Neuronal stem cell (in vitro differentiated cells): ENCODE measurements at regions not wholly inside any gene's neighbourhood (a gene's known extent, or its start where the extent isn't known, plus 50 kb on each side); places are given as distances from the start of the nearest gene placed in this dataset.

ENCODE experiments used
- DNase-seq: peaks from one replicate; pipeline ENCODE4 v3.0.0-alpha.2; 2013; ENCODE audit warnings: low spot score
- H2AFZ ChIP-seq: one replicate; pipeline ENCODE4 v1.6.1; 2013; ENCODE audit warnings: mild to moderate bottlenecking, low read length, inconsistent platforms
- H2AK5ac ChIP-seq: 2 replicates; pipeline ENCODE4 v1.6.1; 2013; ENCODE audit warnings: low read depth, mild to moderate bottlenecking, inconsistent platforms, low read length, moderate library complexity, mixed read lengths
- H2BK120ac ChIP-seq: 2 replicates; pipeline ENCODE4 v1.6.1; 2013; ENCODE audit warnings: low read depth, mild to moderate bottlenecking, inconsistent platforms, low read length, moderate library complexity, mixed read lengths
- H2BK12ac ChIP-seq: one replicate; pipeline ENCODE4 v1.6.1; 2013; ENCODE audit warnings: low read length, inconsistent platforms
- H2BK15ac ChIP-seq: 2 replicates; pipeline ENCODE4 v1.6.1; 2013; ENCODE audit warnings: mild to moderate bottlenecking, low read length, inconsistent platforms, mixed read lengths
- H2BK5ac ChIP-seq: one replicate; pipeline ENCODE4 v1.6.1; 2013; ENCODE audit warnings: inconsistent platforms, mild to moderate bottlenecking, low read length, moderate library complexity
- H3K14ac ChIP-seq: one replicate; pipeline ENCODE4 v1.6.1; 2013; ENCODE audit warnings: low read length, inconsistent platforms
- H3K18ac ChIP-seq: 2 replicates; pipeline ENCODE4 v1.6.1; 2013; ENCODE audit warnings: low read length, inconsistent platforms
- H3K23ac ChIP-seq: 2 replicates; pipeline ENCODE4 v1.6.1; 2013; ENCODE audit warnings: low read depth, mild to moderate bottlenecking, mixed read lengths, low read length, inconsistent platforms; ENCODE audit not compliant: poor library complexity
- H3K27ac ChIP-seq: replicated peaks from 3 replicates; pipeline ENCODE4 v1.5.1; 2013; ENCODE audit warnings: low read length, inconsistent platforms
- H3K27me3 ChIP-seq, 3 experiments: 2 replicates each; pipeline ENCODE4 v1.6.1; 2013; ENCODE audit warnings: low read length in 3 of 3, mild to moderate bottlenecking in 2 of 3, inconsistent platforms in 1 of 3, low read depth in 1 of 3, mixed read lengths in 1 of 3, moderate library complexity in 1 of 3; ENCODE audit not compliant: control insufficient read depth in 3 of 3, insufficient read depth in 3 of 3
- H3K36me3 ChIP-seq, 2 donors: replicated peaks in 1 of 2; 2 replicates each; pipeline ENCODE4 v1.6.1; 2013; ENCODE audit warnings: low read length in 2 of 2; ENCODE audit not compliant: control insufficient read depth in 2 of 2, insufficient read depth in 2 of 2
- H3K4ac ChIP-seq: 2 replicates; pipeline ENCODE4 v1.6.1; 2013; ENCODE audit warnings: inconsistent platforms, mild to moderate bottlenecking, low read length, moderate library complexity
- H3K4me1 ChIP-seq, 2 donors: 1 replicate in 1 of 2; 2 replicates in 1 of 2; pipeline ENCODE4 v1.6.1; 2013; ENCODE audit warnings: low read length in 2 of 2, low read depth in 1 of 2; ENCODE audit not compliant: control insufficient read depth in 2 of 2, insufficient read depth in 1 of 2
- H3K4me2 ChIP-seq: one replicate; pipeline ENCODE4 v1.6.1; 2013; ENCODE audit warnings: mild to moderate bottlenecking, low read length, inconsistent platforms; ENCODE audit not compliant: insufficient read depth, poor library complexity, severe bottlenecking
- H3K4me3 ChIP-seq, 2 donors: 2 replicates each; pipeline ENCODE4 v1.5.1; 2013; ENCODE audit warnings: low read length in 2 of 2, mild to moderate bottlenecking in 2 of 2, inconsistent platforms in 1 of 2, moderate library complexity in 1 of 2
- H3K79me1 ChIP-seq: one replicate; pipeline ENCODE4 v1.6.1; 2013; ENCODE audit warnings: low read depth, mild to moderate bottlenecking, inconsistent platforms, low read length, moderate library complexity
- H3K9ac ChIP-seq: one replicate; pipeline ENCODE4 v1.6.1; 2013; ENCODE audit warnings: mild to moderate bottlenecking, low read depth, low read length, inconsistent platforms; ENCODE audit not compliant: poor library complexity
- H3K9me3 ChIP-seq, 2 donors: replicated peaks in 1 of 2; 2 replicates each; pipeline versions ENCODE3 to v1.6.1; 2013; ENCODE audit warnings: low read length in 2 of 2, mild to moderate bottlenecking in 2 of 2, inconsistent platforms in 1 of 2, low read depth in 1 of 2, mixed read lengths in 1 of 2, moderate library complexity in 1 of 2; ENCODE audit not compliant: control insufficient read depth in 2 of 2, insufficient read depth in 1 of 2
- H4K8ac ChIP-seq: one replicate; pipeline ENCODE4 v1.6.1; 2013; ENCODE audit warnings: low read depth, mild to moderate bottlenecking, inconsistent platforms, low read length, moderate library complexity
- H4K91ac ChIP-seq: one replicate; pipeline ENCODE4 v1.6.1; 2013; ENCODE audit warnings: low read length, low read depth, mild to moderate bottlenecking, inconsistent platforms; ENCODE audit not compliant: poor library complexity
- WGBS, 2 donors: extraction: QIAGEN DNeasy Blood & Tissue Kit; methylation state at CpG; one replicate each; pipeline ENCODE4 v1.1.7; 2013; ENCODE audit warnings: missing lambda C conversion rate in 2 of 2, mixed read lengths in 1 of 2; ENCODE audit not compliant: insufficient read length in 2 of 2, insufficient replicate concordance in 1 of 2; ENCODE audit errors: extremely low coverage in 2 of 2; 5-methylcytosine and 5-hydroxymethylcytosine counted together

- WGBS, 2 donors = no CpG with 5 or more reads among the region's 5 CpGs
- no peaks in the 10 kb centered on the region for H3K79me1 ChIP-seq
These were observed 52.1 kb downstream of the GSC start for GRCh38 chr14:94717808-94718207.

GRCh38 chr14:94716976-94717375 is 52.9 kb downstream of the GSC start:
- no peak overlapping the region for H3K9ac ChIP-seq
- no peak overlapping the region for H2BK15ac ChIP-seq
- H2BK12ac ChIP-seq = no peak overlapping the region
- H4K8ac ChIP-seq = no peak overlapping the region
- H3K27me3 ChIP-seq = no peaks in the 10 kb centered on the region
- peaks cover 0 to 2% of the 10 kb centered on the region in 2 donors for H3K9me3 ChIP-seq
- H3K18ac ChIP-seq = no peak overlapping the region
- H3K4me1 ChIP-seq = peaks cover 0 to 2% of the 10 kb centered on the region in 2 donors
- no peaks in the 10 kb centered on the region for H3K36me3 ChIP-seq
- H3K79me1 ChIP-seq = no peaks in the 10 kb centered on the region
- H2AK5ac ChIP-seq = no peak overlapping the region
- H2BK120ac ChIP-seq = no peak overlapping the region
- H3K4ac ChIP-seq = no peak overlapping the region
- no peak overlapping the region for H3K23ac ChIP-seq
- no peak overlapping the region for H3K27ac ChIP-seq
- H2BK5ac ChIP-seq = no peak overlapping the region
- no peak for DNase-seq
- no peak overlapping the region for H4K91ac ChIP-seq
- no peak overlapping the region for H3K4me2 ChIP-seq
- H2AFZ ChIP-seq = no peak overlapping the region
- WGBS, 2 donors = no CpG with 5 or more reads among the region's 2 CpGs
- no peak overlapping the region for H3K14ac ChIP-seq
- no peak overlapping the region for H3K4me3 ChIP-seq

More at GRCh38 chr14:94717808-94718207, 52.1 kb downstream of the GSC start:
- H4K91ac ChIP-seq = no peak overlapping the region
- H3K9me3 ChIP-seq = peaks cover 0 to 2% of the 10 kb centered on the region in 2 donors
- no peak overlapping the region for H3K4me2 ChIP-seq
- no peak for DNase-seq
- H3K27ac ChIP-seq = no peak overlapping the region
- H2BK15ac ChIP-seq = no peak overlapping the region
- H2BK120ac ChIP-seq = no peak overlapping the region
- H3K4me1 ChIP-seq = peaks cover 0 to 2% of the 10 kb centered on the region in 2 donors
- H4K8ac ChIP-seq = no peak overlapping the region
- no peak overlapping the region for H3K23ac ChIP-seq
- no peaks in the 10 kb centered on the region for H3K27me3 ChIP-seq
- H3K9ac ChIP-seq = no peak overlapping the region
- H3K14ac ChIP-seq = no peak overlapping the region
- no peaks in the 10 kb centered on the region for H3K36me3 ChIP-seq
- no peak overlapping the region for H3K18ac ChIP-seq
- H2BK12ac ChIP-seq = no peak overlapping the region
- no peak overlapping the region for H2AK5ac ChIP-seq
- H2BK5ac ChIP-seq = no peak overlapping the region
- no peak overlapping the region for H2AFZ ChIP-seq
- H3K4ac ChIP-seq = no peak overlapping the region
- H3K4me3 ChIP-seq = no peak overlapping the region

- H3K4me1 ChIP-seq = no peaks in the 10 kb centered on the region
- H2BK15ac ChIP-seq = no peak overlapping the region
- no peak overlapping the region for H3K23ac ChIP-seq
- H3K27ac ChIP-seq = no peak overlapping the region
- H3K79me1 ChIP-seq = no peaks in the 10 kb centered on the region
- H3K14ac ChIP-seq = no peak overlapping the region
- no peak overlapping the region for H2BK12ac ChIP-seq
- DNase-seq = no peak
- H4K8ac ChIP-seq = no peak overlapping the region
- no peak overlapping the region for H3K9ac ChIP-seq
- H3K27me3 ChIP-seq = no peaks in the 10 kb centered on the region
- no peak overlapping the region for H2AFZ ChIP-seq
- no peak overlapping the region for H3K18ac ChIP-seq
- H3K36me3 ChIP-seq = no peaks in the 10 kb centered on the region
- H3K4ac ChIP-seq = no peak overlapping the region
- H2BK120ac ChIP-seq = no peak overlapping the region
- no peak overlapping the region for H2BK5ac ChIP-seq
- H3K4me3 ChIP-seq = no peak overlapping the region
- H2AK5ac ChIP-seq = no peak overlapping the region
- H3K4me2 ChIP-seq = no peak overlapping the region
- peaks cover 0 to 2% of the 10 kb centered on the region in 2 donors for H3K9me3 ChIP-seq
- H4K91ac ChIP-seq = no peak overlapping the region
- WGBS, 2 donors = no CpG with 5 or more reads among the region's 13 CpGs
These were observed 56.8 kb downstream of the GSC start for GRCh38 chr14:94713115-94713514.

GRCh38 chr14:94710731-94711130 is 59.2 kb downstream of the GSC start:
- Histone ChIP-seq H3K4ac (no peak overlapping the region), H3K9me3 (no peaks in the 10 kb centered on the region), H3K79me1 (no peaks in the 10 kb centered on the region), H3K9ac (no peak overlapping the region), H3K14ac (no peak overlapping the region), H2AK5ac (no peak overlapping the region), H2BK15ac (no peak overlapping the region), H3K23ac (no peak overlapping the region), H2BK12ac (no peak overlapping the region), H3K18ac (no peak overlapping the region), H3K4me1 (no peaks in the 10 kb centered on the region), H2AFZ (no peak overlapping the region), H3K36me3 (no peaks in the 10 kb centered on the region), H2BK5ac (no peak overlapping the region), H3K27ac (no peak overlapping the region), H3K4me3 (no peak overlapping the region), H2BK120ac (no peak overlapping the region), H4K8ac (no peak overlapping the region), H4K91ac (no peak overlapping the region), H3K4me2 (no peak overlapping the region), H3K27me3 (no peaks in the 10 kb centered on the region)
- no CpG with 5 or more reads among the region's 10 CpGs for WGBS, 2 donors
- DNase-seq = no peak
